ENCODE measurements at regions not wholly inside any gene's neighbourhood (a gene's known extent, or its start where the extent isn't known, plus 50 kb on each side); places are given as distances from the start of the nearest gene placed in this dataset.

GRCh38 chr2:62447411-62447810, 58.6 kb downstream of the TMEM17 start:
- Histone ChIP-seq H3K36me3 (ENCODE audit: control insufficient read depth, insufficient read depth, low read length) (no peaks in the 10 kb centered on the region), H2BK20ac (ENCODE audit: low read depth, low read length) (no peak overlapping the region), H3K4me1 (ENCODE audit: control insufficient read depth, insufficient read depth, low read length) (no peaks in the 10 kb centered on the region), H4K5ac (ENCODE audit: low read depth, low read length) (no peak overlapping the region), H4K20me1 (ENCODE audit: insufficient read depth, low read length) (no peaks in the 10 kb centered on the region), H3K79me1 (ENCODE audit: low read depth in 1 of 2, low read length in 2 of 2) (no peaks in the 10 kb centered on the region), H2AK9ac (replicated peaks; ENCODE audit: low read depth, low read length, poor library complexity) (no peak overlapping the region), H4K8ac (ENCODE audit: low read depth in 2 of 2, low read length in 2 of 2) (no peak overlapping the region), H4K91ac (ENCODE audit: insufficient read depth, low read depth, low read length) (no peak overlapping the region), H2BK120ac (ENCODE audit: low read depth, low read length) (no peak overlapping the region), H3K9ac (ENCODE audit: low read depth, low read length) (no peak overlapping the region), H2BK5ac (ENCODE audit: low read depth, low read length, poor library complexity, severe bottlenecking) (no peak overlapping the region), H3K27me3 (ENCODE audit: control insufficient read depth, insufficient read depth, low read length) (peaks cover 34% of the 10 kb centered on the region), H2BK15ac (ENCODE audit: low read depth, low read length) (no peak overlapping the region), H3K18ac (ENCODE audit: low read depth, low read length) (no peak overlapping the region), H3K4me3 (ENCODE audit: insufficient read depth, low read depth, low read length) (no peak overlapping the region), H3K14ac (replicated peaks; ENCODE audit: low read depth, low read length) (no peak overlapping the region), H3K9me1 (ENCODE audit: insufficient read depth, low read length) (no peaks in the 10 kb centered on the region), H3K27ac (ENCODE audit: insufficient read depth, low read length) (no peak overlapping the region), H3K4me2 (ENCODE audit: low read depth, low read length) (no peak overlapping the region), H3K23ac (ENCODE audit: low read depth, low read length) (no peak overlapping the region), H3K9me3 (ENCODE audit: control insufficient read depth, insufficient read depth, low read length) (no peaks in the 10 kb centered on the region), H2AFZ (replicated peaks; ENCODE audit: low read length, poor library complexity) (no peak overlapping the region), H3K4ac (ENCODE audit: low read depth, low read length) (no peak overlapping the region), H3K56ac (ENCODE audit: extremely low read depth, insufficient read depth, low read length) (no peak overlapping the region), H2AK5ac (ENCODE audit: low read depth, low read length) (no peak overlapping the region)
- WGBS, 2 experiments (ENCODE audit: extremely low coverage in 2 of 2, insufficient read length in 1 of 2), result no CpG with 5 or more reads among the region's 3 CpGs
- TF ChIP-seq POLR2A (IDR thresholded peaks at IDR 0.05; ENCODE audit: low read depth, low read length) (no peak), ELK1 (IDR thresholded peaks at IDR 0.05; ENCODE audit: borderline replicate concordance, low read depth, low read length) (no peak), MAZ (IDR thresholded peaks at IDR 0.05; ENCODE audit: borderline replicate concordance, low read depth, low read length) (no peak), RAD21 (IDR thresholded peaks at IDR 0.05; ENCODE audit: low read length) (no peak), BHLHE40 (IDR thresholded peaks at IDR 0.05; ENCODE audit: low read depth, low read length) (no peak), CEBPB (IDR thresholded peaks at IDR 0.05; ENCODE audit: low read depth, low read length) (no peak), CTCF (conservative IDR thresholded peaks at IDR 0.05; ENCODE audit: low read depth, low read length) (no peak), FOS (IDR thresholded peaks at IDR 0.05; ENCODE audit: low read depth, low read length) (no peak), MAFK (IDR thresholded peaks at IDR 0.05; ENCODE audit: low read depth, low read length) (no peak), NFE2L2 (IDR thresholded peaks at IDR 0.05; ENCODE audit: low read depth, low read length) (no peak), RFX5 (IDR thresholded peaks at IDR 0.05; ENCODE audit: low read depth, low read length) (no peak), CHD1 (IDR thresholded peaks at IDR 0.05; ENCODE audit: low read depth, low read length) (no peak)
- BruUV-seq (replicated peaks), result no TSS peak
- ChIA-PET CTCF (interaction anchor here (0.6 kb wide), 1 partner anchor 546 kb away, joined by 3 read pairs; no protein-coding TSS in a partner anchor), POLR2A (ENCODE audit: unreplicated experiment) (no interaction called here)
- dilution Hi-C loops (cut with HindIII; ENCODE audit: low sequenced_read_pairs, unreplicated experiment) (no loop called here), intact Hi-C loops (cut with micrococcal nuclease) (no loop called here), in situ Hi-C loops (cut with MboI; ENCODE audit: low sequenced_read_pairs) (no loop called here)
- DNase-seq (no peak), ATAC-seq (ENCODE audit: low read depth) (no peak)

Measured in IMR-90 (cell line).